ENCODE measurements at regions not wholly inside any gene's neighbourhood (a gene's known extent, or its start where the extent isn't known, plus 50 kb on each side); places are given as distances from the start of the nearest gene placed in this dataset.

DNA sequence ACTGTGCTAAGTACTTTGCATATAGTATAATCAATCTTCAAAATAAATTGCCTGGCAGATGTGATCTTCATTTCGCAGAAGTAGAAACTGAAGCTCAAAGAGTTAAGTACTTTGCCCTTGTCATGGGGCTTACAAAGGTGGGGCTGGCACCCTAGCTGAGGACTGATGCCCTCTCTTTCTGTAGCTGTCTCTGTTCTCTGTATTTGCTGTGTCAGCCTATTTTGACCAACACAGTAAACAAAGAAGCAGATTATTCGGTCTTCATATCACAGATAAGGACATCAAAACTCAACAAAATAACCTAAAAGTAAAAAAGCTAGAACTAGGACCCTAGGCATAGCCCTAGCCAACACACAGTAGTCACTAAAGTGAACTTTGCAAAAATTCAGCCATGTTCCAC, 570.5 kb upstream of the TENM3 start:
- DNase-seq (ENCODE audit: extremely low spot score, unreplicated experiment) = no peak
- no peak overlapping the region for H3K27ac Mint-ChIP-seq (ENCODE audit: unreplicated experiment)
- TF ChIP-seq, protein P1, sequence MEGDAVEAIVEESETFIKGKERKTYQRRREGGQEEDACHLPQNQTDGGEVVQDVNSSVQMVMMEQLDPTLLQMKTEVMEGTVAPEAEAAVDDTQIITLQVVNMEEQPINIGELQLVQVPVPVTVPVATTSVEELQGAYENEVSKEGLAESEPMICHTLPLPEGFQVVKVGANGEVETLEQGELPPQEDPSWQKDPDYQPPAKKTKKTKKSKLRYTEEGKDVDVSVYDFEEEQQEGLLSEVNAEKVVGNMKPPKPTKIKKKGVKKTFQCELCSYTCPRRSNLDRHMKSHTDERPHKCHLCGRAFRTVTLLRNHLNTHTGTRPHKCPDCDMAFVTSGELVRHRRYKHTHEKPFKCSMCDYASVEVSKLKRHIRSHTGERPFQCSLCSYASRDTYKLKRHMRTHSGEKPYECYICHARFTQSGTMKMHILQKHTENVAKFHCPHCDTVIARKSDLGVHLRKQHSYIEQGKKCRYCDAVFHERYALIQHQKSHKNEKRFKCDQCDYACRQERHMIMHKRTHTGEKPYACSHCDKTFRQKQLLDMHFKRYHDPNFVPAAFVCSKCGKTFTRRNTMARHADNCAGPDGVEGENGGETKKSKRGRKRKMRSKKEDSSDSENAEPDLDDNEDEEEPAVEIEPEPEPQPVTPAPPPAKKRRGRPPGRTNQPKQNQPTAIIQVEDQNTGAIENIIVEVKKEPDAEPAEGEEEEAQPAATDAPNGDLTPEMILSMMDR (IDR thresholded peaks at IDR 0.05) = no peak
- H3K9me3 Mint-ChIP-seq (ENCODE audit: unreplicated experiment) = no peaks in the 10 kb centered on the region
- H3K36me3 Mint-ChIP-seq (ENCODE audit: unreplicated experiment) = no peaks in the 10 kb centered on the region
- H3K27me3 Mint-ChIP-seq (ENCODE audit: unreplicated experiment) = no peaks in the 10 kb centered on the region
- peaks cover 7% of the 10 kb centered on the region for H3K4me1 Mint-ChIP-seq (ENCODE audit: unreplicated experiment)
- H3K4me3 Mint-ChIP-seq (ENCODE audit: unreplicated experiment) = no peak overlapping the region

DNA sequence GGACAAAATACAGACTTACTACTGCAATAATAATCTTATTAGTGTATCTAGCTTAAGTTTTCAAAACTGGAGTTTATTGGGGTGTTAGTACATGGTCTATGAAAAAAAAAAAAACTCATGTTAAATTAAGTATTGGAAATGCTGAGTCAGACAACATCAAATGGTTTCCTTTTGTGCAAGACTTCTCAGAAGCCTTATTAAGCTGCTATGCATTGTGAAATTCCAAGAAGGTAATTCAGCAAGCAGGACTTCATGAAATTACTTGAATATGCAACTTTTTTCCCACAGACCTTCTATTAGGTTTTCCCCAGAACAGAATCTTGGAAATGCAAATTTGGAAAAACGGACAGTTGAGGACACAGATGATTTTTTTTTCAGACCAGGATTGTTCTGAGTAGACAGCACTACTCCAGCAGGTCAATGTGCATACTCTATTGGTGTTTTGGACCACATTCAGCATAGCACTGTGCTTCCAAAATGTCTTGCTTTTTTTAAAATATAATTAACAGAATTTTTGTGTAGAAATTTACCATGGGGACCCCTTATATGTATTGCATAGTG, 568.8 kb upstream of the TENM3 start:
- TF ChIP-seq, protein P1 (IDR thresholded peaks at IDR 0.05) = no peak
- Mint-ChIP-seq H3K27me3 (ENCODE audit: unreplicated experiment) (no peaks in the 10 kb centered on the region), H3K36me3 (ENCODE audit: unreplicated experiment) (no peaks in the 10 kb centered on the region), H3K4me1 (ENCODE audit: unreplicated experiment) (peaks cover 7% of the 10 kb centered on the region), H3K9me3 (ENCODE audit: unreplicated experiment) (no peaks in the 10 kb centered on the region), H3K4me3 (ENCODE audit: unreplicated experiment) (no peak overlapping the region), H3K27ac (ENCODE audit: unreplicated experiment) (no peak overlapping the region)
- no peak for DNase-seq (ENCODE audit: extremely low spot score, unreplicated experiment)

DNA sequence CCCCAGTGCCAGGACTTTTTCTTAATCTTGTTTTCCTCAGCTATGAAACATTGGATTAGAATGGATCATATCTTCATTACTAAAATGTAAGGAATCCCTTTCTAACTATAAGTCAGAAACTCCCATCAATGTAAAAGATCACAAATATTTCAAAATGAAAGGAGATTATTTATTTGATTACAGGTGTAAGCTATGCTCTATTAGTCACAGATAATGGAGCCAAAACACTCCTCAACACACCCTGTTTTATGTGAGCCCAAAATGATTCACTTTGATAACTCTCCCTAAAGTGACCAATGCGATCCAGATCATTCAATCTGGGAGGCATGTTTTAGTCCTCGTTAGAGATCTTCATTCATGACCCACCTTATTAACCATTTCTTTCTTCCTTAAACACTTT, 566.7 kb upstream of the TENM3 start:
- DNase-seq (ENCODE audit: extremely low spot score, unreplicated experiment) = no peak
- Mint-ChIP-seq H3K36me3 (ENCODE audit: unreplicated experiment) (no peaks in the 10 kb centered on the region), H3K4me1 (ENCODE audit: unreplicated experiment) (peaks cover 7% of the 10 kb centered on the region), H3K27ac (ENCODE audit: unreplicated experiment) (no peak overlapping the region), H3K9me3 (ENCODE audit: unreplicated experiment) (no peaks in the 10 kb centered on the region), H3K27me3 (ENCODE audit: unreplicated experiment) (no peaks in the 10 kb centered on the region), H3K4me3 (ENCODE audit: unreplicated experiment) (no peak overlapping the region)
- TF ChIP-seq, protein P1 (IDR thresholded peaks at IDR 0.05) = no peak

DNA sequence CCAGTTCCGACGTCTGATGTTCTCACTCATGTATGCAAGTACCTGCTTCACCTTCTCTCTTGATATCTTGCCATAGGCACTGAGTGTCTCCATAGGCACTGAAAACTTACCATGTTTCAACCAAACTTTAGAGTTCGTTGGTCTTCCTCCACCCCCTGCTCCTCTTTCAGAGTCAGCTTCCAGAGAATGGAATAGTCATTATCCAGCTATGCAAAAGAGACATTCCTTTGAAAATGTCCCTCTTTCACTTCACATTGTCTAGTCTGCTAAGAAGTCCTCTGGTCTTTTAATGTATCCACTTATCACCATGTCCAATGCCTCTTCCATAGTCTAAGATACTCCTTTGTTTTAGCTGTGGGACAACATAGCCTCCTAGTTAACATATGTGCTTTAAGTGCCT, 566.0 kb upstream of the TENM3 start:
- Mint-ChIP-seq H3K4me3 (ENCODE audit: unreplicated experiment) (no peak overlapping the region), H3K27me3 (ENCODE audit: unreplicated experiment) (no peaks in the 10 kb centered on the region), H3K36me3 (ENCODE audit: unreplicated experiment) (no peaks in the 10 kb centered on the region), H3K4me1 (ENCODE audit: unreplicated experiment) (peaks cover 12% of the 10 kb centered on the region), H3K27ac (ENCODE audit: unreplicated experiment) (no peak overlapping the region), H3K9me3 (ENCODE audit: unreplicated experiment) (peaks cover under 1% of the 10 kb centered on the region)
- TF ChIP-seq, protein P1 (IDR thresholded peaks at IDR 0.05) = no peak
- DNase-seq (ENCODE audit: extremely low spot score, unreplicated experiment) = no peak

DNA sequence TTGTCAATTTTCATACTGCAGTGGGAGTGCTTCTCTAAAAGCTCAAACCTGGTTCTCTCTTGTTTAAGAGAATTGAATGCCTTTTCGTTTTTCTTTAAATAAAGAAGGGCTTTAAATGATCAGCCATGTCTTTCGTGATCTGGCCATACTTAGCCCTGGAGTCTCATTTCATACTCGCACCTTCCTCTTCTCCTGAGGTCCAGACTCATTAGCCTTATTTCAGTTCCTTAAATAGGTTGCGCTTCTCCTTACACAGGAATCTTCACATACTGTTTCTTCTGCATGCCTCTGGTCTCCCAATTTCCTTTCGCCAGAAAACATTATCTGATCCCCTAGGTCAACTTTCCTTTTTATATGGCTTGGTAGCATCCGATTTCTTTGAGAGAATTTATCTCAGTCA, 565.6 kb upstream of the TENM3 start:
- no peak overlapping the region for H3K4me3 Mint-ChIP-seq (ENCODE audit: unreplicated experiment)
- H3K9me3 Mint-ChIP-seq (ENCODE audit: unreplicated experiment) = peaks cover 4% of the 10 kb centered on the region
- peaks cover 16% of the 10 kb centered on the region for H3K4me1 Mint-ChIP-seq (ENCODE audit: unreplicated experiment)
- no peaks in the 10 kb centered on the region for H3K36me3 Mint-ChIP-seq (ENCODE audit: unreplicated experiment)
- no peak overlapping the region for H3K27ac Mint-ChIP-seq (ENCODE audit: unreplicated experiment)
- DNase-seq (ENCODE audit: extremely low spot score, unreplicated experiment) = no peak
- TF ChIP-seq, protein P1 (IDR thresholded peaks at IDR 0.05) = no peak
- H3K27me3 Mint-ChIP-seq (ENCODE audit: unreplicated experiment) = no peaks in the 10 kb centered on the region

All from osteocyte (in vitro differentiated cells).